NB4 (cell line): ENCODE measurements at regions not wholly inside any gene's neighbourhood (a gene's known extent, or its start where the extent isn't known, plus 50 kb on each side); places are given as distances from the start of the nearest gene placed in this dataset.

ENCODE experiments used
- CTCF ChIP-seq: IDR thresholded peaks from one replicate; pipeline ENCODE4 v1.5.1; 2012; ENCODE audit warnings: low read depth, low read length
- MAX ChIP-seq: IDR thresholded peaks from 2 replicates; pipeline ENCODE4 v1.6.1; 2011; ENCODE audit warnings: low read depth, low read length
- POLR2A ChIP-seq: IDR thresholded peaks from 2 replicates; pipeline ENCODE4 v1.6.1; 2011; ENCODE audit warnings: mild to moderate bottlenecking; ENCODE audit not compliant: insufficient read length; ENCODE audit errors: extremely low read depth

- TF ChIP-seq POLR2A = no peak
- no peak for TF ChIP-seq CTCF
- TF ChIP-seq MAX = no peak
These were observed 243.0 kb upstream of the MGMT start for GRCh38 chr10:129224065-129224464.
